SU-DHL-6 (cell line): ENCODE measurements at regions not wholly inside any gene's neighbourhood (a gene's known extent, or its start where the extent isn't known, plus 50 kb on each side); places are given as distances from the start of the nearest gene placed in this dataset.

ENCODE experiments used
- CTCF ChIP-seq: fragments of 200-600 bp; sonication (generic); IDR thresholded peaks from one replicate; pipeline ENCODE4 v1.5.1; 2017; ENCODE audit warnings: antibody characterized with exemption, mild to moderate bottlenecking, low read length, moderate library complexity; ENCODE audit not compliant: insufficient read depth, poor library complexity, severe bottlenecking
- EZH2phosphoT487 ChIP-seq: fragments of 200-600 bp; sonication (generic), shearing (Covaris generic); conservative IDR thresholded peaks from 2 replicates; pipeline ENCODE4 v1.6.1; 2018; ENCODE audit warnings: mild to moderate bottlenecking, antibody characterized with exemption, low read length, moderate library complexity, mixed read lengths

GRCh38 chr7:33794959-33795358 is 110.4 kb upstream of the BMPER start:
- TF ChIP-seq CTCF (no peak), EZH2phosphoT487 (no peak)
